IMR-90 (cell line): ENCODE measurements at regions not wholly inside any gene's neighbourhood (a gene's known extent, or its start where the extent isn't known, plus 50 kb on each side); places are given as distances from the start of the nearest gene placed in this dataset.

Source experiments
- BHLHE40 ChIP-seq: fragments of 150-350 bp; IDR thresholded peaks from 2 replicates; pipeline ENCODE4 v1.6.1; 2016; ENCODE audit warnings: mild to moderate bottlenecking, low read depth, low read length
- FOS ChIP-seq: fragments of 150-350 bp; IDR thresholded peaks from 2 replicates; pipeline ENCODE4 v1.6.1; 2016; ENCODE audit warnings: low read depth, low read length
- MAFK ChIP-seq: IDR thresholded peaks from 2 replicates; pipeline ENCODE4 v1.6.1; 2012; ENCODE audit warnings: low read depth, low read length, improper control_type of control experiment
- MAZ ChIP-seq: IDR thresholded peaks from 2 replicates; pipeline ENCODE4 v1.6.1; 2012; ENCODE audit warnings: low read depth, mild to moderate bottlenecking, low read length, improper control_type of control experiment, moderate library complexity, borderline replicate concordance
- MXI1 ChIP-seq: IDR thresholded peaks from 2 replicates; pipeline ENCODE4 v1.6.1; 2012; ENCODE audit warnings: low read depth, mild to moderate bottlenecking, low read length, moderate library complexity, borderline replicate concordance
- NFE2L2 ChIP-seq: fragments of 150-350 bp; IDR thresholded peaks from 2 replicates; pipeline ENCODE4 v1.6.1; 2016; ENCODE audit warnings: low read depth, mild to moderate bottlenecking, low read length
- POLR2A ChIP-seq: IDR thresholded peaks from 2 replicates; pipeline ENCODE4 v1.6.1; 2012; ENCODE audit warnings: mild to moderate bottlenecking, low read depth, low read length
- RAD21 ChIP-seq: IDR thresholded peaks from 2 replicates; pipeline ENCODE4 v1.6.1; 2012; ENCODE audit warnings: low read length, improper control_type of control experiment
- RCOR1 ChIP-seq: IDR thresholded peaks from 2 replicates; pipeline ENCODE4 v1.6.1; 2012; ENCODE audit warnings: mild to moderate bottlenecking, low read length, improper control_type of control experiment; ENCODE audit not compliant: insufficient replicate concordance
- RFX5 ChIP-seq: IDR thresholded peaks from 2 replicates; pipeline ENCODE4 v1.8.0; 2012; ENCODE audit warnings: low read depth, mild to moderate bottlenecking, low read length, moderate library complexity
- TF ChIP-seq, protein P1 (sequence below): conservative IDR thresholded peaks from 2 replicates; pipeline ENCODE4 v1.5.1; 2012; ENCODE audit warnings: mild to moderate bottlenecking, low read depth, low read length, improper control_type of control experiment

- TF ChIP-seq POLR2A (no peak), FOS (no peak), MAFK (no peak), BHLHE40 (no peak), MXI1 (no peak), MAZ (no peak), RAD21 (no peak), NFE2L2 (no peak), RCOR1 (no peak), RFX5 (no peak)
- TF ChIP-seq, protein P1, sequence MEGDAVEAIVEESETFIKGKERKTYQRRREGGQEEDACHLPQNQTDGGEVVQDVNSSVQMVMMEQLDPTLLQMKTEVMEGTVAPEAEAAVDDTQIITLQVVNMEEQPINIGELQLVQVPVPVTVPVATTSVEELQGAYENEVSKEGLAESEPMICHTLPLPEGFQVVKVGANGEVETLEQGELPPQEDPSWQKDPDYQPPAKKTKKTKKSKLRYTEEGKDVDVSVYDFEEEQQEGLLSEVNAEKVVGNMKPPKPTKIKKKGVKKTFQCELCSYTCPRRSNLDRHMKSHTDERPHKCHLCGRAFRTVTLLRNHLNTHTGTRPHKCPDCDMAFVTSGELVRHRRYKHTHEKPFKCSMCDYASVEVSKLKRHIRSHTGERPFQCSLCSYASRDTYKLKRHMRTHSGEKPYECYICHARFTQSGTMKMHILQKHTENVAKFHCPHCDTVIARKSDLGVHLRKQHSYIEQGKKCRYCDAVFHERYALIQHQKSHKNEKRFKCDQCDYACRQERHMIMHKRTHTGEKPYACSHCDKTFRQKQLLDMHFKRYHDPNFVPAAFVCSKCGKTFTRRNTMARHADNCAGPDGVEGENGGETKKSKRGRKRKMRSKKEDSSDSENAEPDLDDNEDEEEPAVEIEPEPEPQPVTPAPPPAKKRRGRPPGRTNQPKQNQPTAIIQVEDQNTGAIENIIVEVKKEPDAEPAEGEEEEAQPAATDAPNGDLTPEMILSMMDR = no peak
Measured at GRCh38 chr13:39955560-39955959, 300.1 kb downstream of the COG6 start.
